IMR-90 (cell line): ENCODE measurements at regions not wholly inside any gene's neighbourhood (a gene's known extent, or its start where the extent isn't known, plus 50 kb on each side); places are given as distances from the start of the nearest gene placed in this dataset.

Source experiments
- ATAC-seq: fragments of 200-7000 bp; cut with Tn5 transposase; 2 replicates; pipeline ENCODE4 v1.9.1; 2020; ENCODE audit warnings: low read depth, mild to moderate bottlenecking, moderate library complexity
- BruUV-seq: library from RNA; stranded (reverse); fragments of 400-500 nt; replicated peaks from 2 replicates; lab custom pipeline; 2021; lab: Mats Ljungman, UMichigan
- CTCF ChIA-PET: fragments of 300-600 bp; formaldehyde crosslinking; extraction: SDS; loops from one replicate; lab custom pipeline; 2021; ENCODE audit warnings: antibody characterized with exemption; lab: Yijun Ruan, JAX
- POLR2A ChIA-PET: fragments of 300-600 bp; sonication (Branson Sonifier 250); formaldehyde crosslinking; loops from one replicate; lab custom pipeline; 2022; ENCODE audit warnings: antibody characterized with exemption; ENCODE audit not compliant: unreplicated experiment; lab: Charles Lee
- DNase-seq: peaks from one replicate; pipeline ENCODE4 v3.0.0; 2013
- H2AFZ ChIP-seq: replicated peaks from 2 replicates; pipeline ENCODE3; 2013; ENCODE audit warnings: low read length, mild to moderate bottlenecking; ENCODE audit not compliant: poor library complexity
- H2AK5ac ChIP-seq: 2 replicates; pipeline ENCODE4 v1.6.1; 2013; ENCODE audit warnings: low read depth, low read length, inconsistent platforms
- H2AK9ac ChIP-seq: replicated peaks from 2 replicates; pipeline ENCODE3; 2013; ENCODE audit warnings: mild to moderate bottlenecking, low read depth, low read length, moderate library complexity; ENCODE audit not compliant: poor library complexity
- H2BK120ac ChIP-seq: 2 replicates; pipeline ENCODE4 v1.6.1; 2013; ENCODE audit warnings: low read depth, low read length, inconsistent platforms
- H2BK15ac ChIP-seq: 3 replicates; pipeline ENCODE4 v1.6.1; 2013; ENCODE audit warnings: low read depth, low read length, inconsistent platforms
- H2BK20ac ChIP-seq: 2 replicates; pipeline ENCODE4 v1.6.1; 2013; ENCODE audit warnings: low read depth, mild to moderate bottlenecking, inconsistent platforms, low read length, moderate library complexity
- H2BK5ac ChIP-seq: 2 replicates; pipeline ENCODE4 v1.6.1; 2013; ENCODE audit warnings: mild to moderate bottlenecking, low read depth, low read length, inconsistent platforms; ENCODE audit not compliant: poor library complexity, severe bottlenecking
- H3K14ac ChIP-seq: replicated peaks from 2 replicates; pipeline ENCODE4 v1.6.1; 2013; ENCODE audit warnings: low read depth, low read length, inconsistent platforms
- H3K18ac ChIP-seq: 2 replicates; pipeline ENCODE4 v1.6.1; 2013; ENCODE audit warnings: low read depth, low read length, control low read depth
- H3K23ac ChIP-seq: 2 replicates; pipeline ENCODE4 v1.6.1; 2013; ENCODE audit warnings: low read depth, low read length, inconsistent platforms
- H3K27ac ChIP-seq: 2 replicates; pipeline ENCODE4 v1.5.1; 2013; ENCODE audit warnings: mild to moderate bottlenecking, control low read depth, low read length; ENCODE audit not compliant: insufficient read depth
- H3K27me3 ChIP-seq: 2 replicates; pipeline ENCODE4 v1.6.1; 2013; ENCODE audit warnings: low read length; ENCODE audit not compliant: control insufficient read depth, insufficient read depth
- H3K36me3 ChIP-seq: 2 replicates; pipeline ENCODE4 v1.6.1; 2013; ENCODE audit warnings: low read length, mixed read lengths; ENCODE audit not compliant: control insufficient read depth, insufficient read depth
- H3K4ac ChIP-seq: 2 replicates; pipeline ENCODE4 v1.6.1; 2013; ENCODE audit warnings: low read depth, low read length, inconsistent platforms
- H3K4me1 ChIP-seq: 2 replicates; pipeline ENCODE4 v1.6.1; 2013; ENCODE audit warnings: low read length, mixed read lengths; ENCODE audit not compliant: control insufficient read depth, insufficient read depth
- H3K4me2 ChIP-seq: 2 replicates; pipeline ENCODE4 v1.6.1; 2013; ENCODE audit warnings: low read depth, mild to moderate bottlenecking, control low read depth, low read length, moderate library complexity
- H3K4me3 ChIP-seq: 2 replicates; pipeline ENCODE4 v1.5.1; 2013; ENCODE audit warnings: low read depth, mild to moderate bottlenecking, control low read depth, low read length, moderate library complexity; ENCODE audit not compliant: insufficient read depth
- H3K56ac ChIP-seq: 2 replicates; pipeline ENCODE4 v1.6.1; 2013; ENCODE audit warnings: low read length, inconsistent platforms; ENCODE audit not compliant: insufficient read depth; ENCODE audit errors: extremely low read depth
- H3K79me1 ChIP-seq, 2 experiments: 2 replicates each; pipeline ENCODE4 v1.6.1; 2013; ENCODE audit warnings: low read length in 2 of 2, inconsistent platforms in 1 of 2, low read depth in 1 of 2
- H3K9ac ChIP-seq: 2 replicates; pipeline ENCODE4 v1.6.1; 2013; ENCODE audit warnings: low read depth, low read length, control low read depth
- H3K9me1 ChIP-seq: 2 replicates; pipeline ENCODE4 v1.6.1; 2013; ENCODE audit warnings: low read length, inconsistent platforms; ENCODE audit not compliant: insufficient read depth
- H3K9me3 ChIP-seq: 2 replicates; pipeline ENCODE4 v1.6.1; 2013; ENCODE audit warnings: low read length; ENCODE audit not compliant: control insufficient read depth, insufficient read depth
- H4K20me1 ChIP-seq: 2 replicates; pipeline ENCODE4 v1.6.1; 2013; ENCODE audit warnings: low read length, inconsistent platforms; ENCODE audit not compliant: insufficient read depth
- H4K5ac ChIP-seq: 2 replicates; pipeline ENCODE4 v1.6.1; 2013; ENCODE audit warnings: mild to moderate bottlenecking, low read depth, low read length, control low read depth
- H4K8ac ChIP-seq, 2 experiments: 2 replicates each; pipeline ENCODE4 v1.6.1; 2013; ENCODE audit warnings: low read depth in 2 of 2, low read length in 2 of 2, control low read depth in 1 of 2, inconsistent platforms in 1 of 2
- H4K91ac ChIP-seq: 2 replicates; pipeline ENCODE4 v1.6.1; 2013; ENCODE audit warnings: low read depth, low read length, inconsistent platforms; ENCODE audit not compliant: insufficient read depth
- BHLHE40 ChIP-seq: fragments of 150-350 bp; IDR thresholded peaks from 2 replicates; pipeline ENCODE4 v1.6.1; 2016; ENCODE audit warnings: mild to moderate bottlenecking, low read depth, low read length
- CEBPB ChIP-seq: IDR thresholded peaks from 2 replicates; pipeline ENCODE4 v1.6.1; 2012; ENCODE audit warnings: low read depth, low read length, improper control_type of control experiment
- CHD1 ChIP-seq: IDR thresholded peaks from 2 replicates; pipeline ENCODE4 v1.6.1; 2012; ENCODE audit warnings: low read depth, low read length, improper control_type of control experiment
- CTCF ChIP-seq: conservative IDR thresholded peaks from 2 replicates; pipeline ENCODE4 v1.5.1; 2012; ENCODE audit warnings: mild to moderate bottlenecking, low read depth, low read length, improper control_type of control experiment
- ELK1 ChIP-seq: fragments of 150-350 bp; IDR thresholded peaks from 2 replicates; pipeline ENCODE4 v1.6.1; 2016; ENCODE audit warnings: low read depth, mild to moderate bottlenecking, low read length, moderate library complexity, borderline replicate concordance
- FOS ChIP-seq: fragments of 150-350 bp; IDR thresholded peaks from 2 replicates; pipeline ENCODE4 v1.6.1; 2016; ENCODE audit warnings: low read depth, low read length
- MAFK ChIP-seq: IDR thresholded peaks from 2 replicates; pipeline ENCODE4 v1.6.1; 2012; ENCODE audit warnings: low read depth, low read length, improper control_type of control experiment
- MAZ ChIP-seq: IDR thresholded peaks from 2 replicates; pipeline ENCODE4 v1.6.1; 2012; ENCODE audit warnings: low read depth, mild to moderate bottlenecking, low read length, improper control_type of control experiment, moderate library complexity, borderline replicate concordance
- MXI1 ChIP-seq: IDR thresholded peaks from 2 replicates; pipeline ENCODE4 v1.6.1; 2012; ENCODE audit warnings: low read depth, mild to moderate bottlenecking, low read length, moderate library complexity, borderline replicate concordance
- NFE2L2 ChIP-seq: fragments of 150-350 bp; IDR thresholded peaks from 2 replicates; pipeline ENCODE4 v1.6.1; 2016; ENCODE audit warnings: low read depth, mild to moderate bottlenecking, low read length
- POLR2A ChIP-seq: IDR thresholded peaks from 2 replicates; pipeline ENCODE4 v1.6.1; 2012; ENCODE audit warnings: mild to moderate bottlenecking, low read depth, low read length
- RAD21 ChIP-seq: IDR thresholded peaks from 2 replicates; pipeline ENCODE4 v1.6.1; 2012; ENCODE audit warnings: low read length, improper control_type of control experiment
- RCOR1 ChIP-seq: IDR thresholded peaks from 2 replicates; pipeline ENCODE4 v1.6.1; 2012; ENCODE audit warnings: mild to moderate bottlenecking, low read length, improper control_type of control experiment; ENCODE audit not compliant: insufficient replicate concordance
- RFX5 ChIP-seq: IDR thresholded peaks from 2 replicates; pipeline ENCODE4 v1.8.0; 2012; ENCODE audit warnings: low read depth, mild to moderate bottlenecking, low read length, moderate library complexity
- SMC3 ChIP-seq: fragments of 150-350 bp; IDR thresholded peaks from 2 replicates; pipeline ENCODE4 v1.6.1; 2016; ENCODE audit warnings: low read depth, mild to moderate bottlenecking, antibody characterized with exemption, low read length, moderate library complexity
- USF2 ChIP-seq: fragments of 150-350 bp; IDR thresholded peaks from 2 replicates; pipeline ENCODE4 v1.6.1; 2017; ENCODE audit warnings: mild to moderate bottlenecking, antibody characterized with exemption, low read length, low read depth
- WGBS, 2 experiments: methylation state at CpG; one replicate each; pipeline versions ENCODE4 v1.1.5 to v1.1.7; 2013; ENCODE audit warnings: missing lambda C conversion rate in 2 of 2; ENCODE audit not compliant: insufficient read length in 1 of 2; ENCODE audit errors: extremely low coverage in 2 of 2; 5-methylcytosine and 5-hydroxymethylcytosine counted together
- dilution Hi-C: fragments of 300-500 bp; cut with HindIII; formaldehyde crosslinking; loops from one replicate; pipeline ENCODE4 v1.14.3; 2018; ENCODE audit warnings: low sequenced_read_pairs; ENCODE audit not compliant: unreplicated experiment
- in situ Hi-C: fragments of 300-500 bp; cut with MboI; formaldehyde crosslinking; loops from 3 replicates; pipeline ENCODE4 v1.14.3; 2019; ENCODE audit warnings: low sequenced_read_pairs, inconsistent platforms, mixed read lengths
- intact Hi-C: fragments of 100-400 bp; cut with micrococcal nuclease; formaldehyde crosslinking; loops from 2 replicates; pipeline ENCODE4 v1.10.0; 2022

- Histone ChIP-seq H2AFZ (no peak overlapping the region), H4K5ac (no peak overlapping the region), H3K27ac (no peak overlapping the region), H3K23ac (no peak overlapping the region), H3K14ac (no peak overlapping the region), H3K4ac (no peak overlapping the region), H3K4me2 (no peak overlapping the region), H2BK20ac (no peak overlapping the region), H2AK5ac (no peak overlapping the region), H2AK9ac (no peak overlapping the region), H2BK5ac (no peak overlapping the region), H3K9ac (no peak overlapping the region), H2BK120ac (no peak overlapping the region), H3K4me1 (no peaks in the 10 kb centered on the region), H4K8ac (no peak overlapping the region), H4K20me1 (no peaks in the 10 kb centered on the region), H3K27me3 (no peaks in the 10 kb centered on the region), H3K9me3 (no peaks in the 10 kb centered on the region; the same call in none of the 2 replicates), H4K91ac (no peak overlapping the region), H2BK15ac (no peak overlapping the region), H3K4me3 (no peak overlapping the region), H3K56ac (no peak overlapping the region), H3K79me1 (no peaks in the 10 kb centered on the region), H3K9me1 (no peaks in the 10 kb centered on the region), H3K36me3 (no peaks in the 10 kb centered on the region), H3K18ac (no peak overlapping the region)
- no CpG with 5 or more reads among the region's 6 CpGs for WGBS, 2 experiments
- ATAC-seq (no peak), DNase-seq (no peak)
- dilution Hi-C loops (no loop called here), in situ Hi-C loops (no loop called here), intact Hi-C loops (no loop called here)
- ChIA-PET POLR2A (no interaction called here), CTCF (interaction anchor here (1.2 kb wide), 1 partner anchor 18 kb away, joined by 4 read pairs; no protein-coding TSS in a partner anchor)
- TF ChIP-seq RAD21, result no peak
- no peak for TF ChIP-seq RFX5
- TF ChIP-seq RCOR1, result no peak
- TF ChIP-seq CTCF, result no peak
- TF ChIP-seq SMC3, result no peak
- no peak for TF ChIP-seq ELK1
- TF ChIP-seq BHLHE40, result no peak
- TF ChIP-seq POLR2A, result no peak
- no peak for TF ChIP-seq USF2
- no peak for TF ChIP-seq NFE2L2
- no peak for TF ChIP-seq CHD1
- no peak for TF ChIP-seq MAZ
- TF ChIP-seq CEBPB, result no peak
- TF ChIP-seq MAFK, result no peak
- TF ChIP-seq FOS, result no peak
- no peak for TF ChIP-seq MXI1
- BruUV-seq, result no TSS peak
Observed at GRCh38 chr6:140156131-140156530, 781.7 kb upstream of the CITED2 start.
